Glomerular visceral epithelial cell (primary cell): ENCODE measurements at regions not wholly inside any gene's neighbourhood (a gene's known extent, or its start where the extent isn't known, plus 50 kb on each side); places are given as distances from the start of the nearest gene placed in this dataset.

Source experiments
- DNase-seq: peaks from one replicate; pipeline ENCODE4 v3.0.0-alpha.2; 2016; ENCODE audit errors: extremely low spot score

- DNase-seq: no peak
Measured at GRCh38 chr17:68661265-68662036, 60.3 kb upstream of the FAM20A start.

- DNase-seq: no peak
Measured at GRCh38 chr17:68660302-68660701, 59.1 kb upstream of the FAM20A start.

- no peak for DNase-seq
Measured at GRCh38 chr17:68658999-68659780, 58.0 kb upstream of the FAM20A start.

- no peak for DNase-seq
Measured at GRCh38 chr17:68657576-68657975, 56.4 kb upstream of the FAM20A start.

- no peak for DNase-seq
Measured at GRCh38 chr17:68657166-68657565, 56.0 kb upstream of the FAM20A start.

- no peak for DNase-seq
Measured at GRCh38 chr17:68656666-68657065, 55.5 kb upstream of the FAM20A start.
